ENCODE measurements at regions not wholly inside any gene's neighbourhood (a gene's known extent, or its start where the extent isn't known, plus 50 kb on each side); places are given as distances from the start of the nearest gene placed in this dataset.

- Histone ChIP-seq H3K4me3 (no peak overlapping the region), H3K4me1 (no peaks in the 10 kb centered on the region), H3K27me3 (no peaks in the 10 kb centered on the region), H3K36me3 (no peaks in the 10 kb centered on the region), H3K9me3 (no peaks in the 10 kb centered on the region), H3K27ac (no peak overlapping the region)
- in situ Hi-C loops (cut with MboI; ENCODE audit: low sequenced_read_pairs in 4 of 4): no loop called here
- ATAC-seq (no peak), DNase-seq (no peak)
- no peak for TF ChIP-seq CTCF (IDR thresholded peaks at IDR 0.05 in 4 of 5, conservative IDR thresholded peaks at IDR 0.05 in 1 of 5)
- no peak for TF ChIP-seq POLR2A (IDR thresholded peaks at IDR 0.05)
- intact Hi-C loops (cut with DNase I; ENCODE audit: low total_unique reads): no loop called here
These were observed 254.8 kb downstream of the HTR7 start for GRCh38 chr10:90602862-90603610.

GRCh38 chr10:90604636-90605035 is 253.2 kb downstream of the HTR7 start:
- Histone ChIP-seq H3K9me3 (no peaks in the 10 kb centered on the region), H3K27me3 (no peaks in the 10 kb centered on the region), H3K4me1 (no peaks in the 10 kb centered on the region), H3K36me3 (no peaks in the 10 kb centered on the region), H3K4me3 (no peak overlapping the region), H3K27ac (no peak overlapping the region)
- DNase-seq (no peak), ATAC-seq (no peak)
- intact Hi-C loops (cut with DNase I; ENCODE audit: low total_unique reads) (no loop called here), in situ Hi-C loops (cut with MboI; ENCODE audit: low sequenced_read_pairs in 4 of 4) (no loop called here)
- no peak for TF ChIP-seq CTCF (IDR thresholded peaks at IDR 0.05 in 4 of 5, conservative IDR thresholded peaks at IDR 0.05 in 1 of 5)
- TF ChIP-seq POLR2A (IDR thresholded peaks at IDR 0.05): no peak

- TF ChIP-seq CTCF (IDR thresholded peaks at IDR 0.05 in 4 of 5, conservative IDR thresholded peaks at IDR 0.05 in 1 of 5): no peak
- no peak for TF ChIP-seq POLR2A (IDR thresholded peaks at IDR 0.05)
- in situ Hi-C loops (cut with MboI; ENCODE audit: low sequenced_read_pairs in 4 of 4): no loop called here
- DNase-seq: no peak
- no peak for ATAC-seq
- intact Hi-C loops (cut with DNase I; ENCODE audit: low total_unique reads): no loop called here
- H3K27me3 ChIP-seq: no peaks in the 10 kb centered on the region
- no peaks in the 10 kb centered on the region for H3K9me3 ChIP-seq
- no peaks in the 10 kb centered on the region for H3K4me1 ChIP-seq
- H3K36me3 ChIP-seq: no peaks in the 10 kb centered on the region
- no peak overlapping the region for H3K4me3 ChIP-seq
- no peak overlapping the region for H3K27ac ChIP-seq
These were observed 252.3 kb downstream of the HTR7 start for GRCh38 chr10:90605506-90605905.

GRCh38 chr10:90612276-90612675 is 245.6 kb downstream of the HTR7 start:
- Histone ChIP-seq H3K9me3 (no peaks in the 10 kb centered on the region), H3K27me3 (no peaks in the 10 kb centered on the region), H3K27ac (no peak overlapping the region), H3K36me3 (no peaks in the 10 kb centered on the region), H3K4me3 (no peak overlapping the region), H3K4me1 (no peaks in the 10 kb centered on the region)
- in situ Hi-C loops (cut with MboI; ENCODE audit: low sequenced_read_pairs in 4 of 4) (no loop called here), intact Hi-C loops (cut with DNase I; ENCODE audit: low total_unique reads) (no loop called here)
- TF ChIP-seq CTCF (IDR thresholded peaks at IDR 0.05 in 4 of 5, conservative IDR thresholded peaks at IDR 0.05 in 1 of 5) (no peak), POLR2A (IDR thresholded peaks at IDR 0.05) (no peak)
- ATAC-seq (no peak), DNase-seq (no peak)

GRCh38 chr10:90614631-90615030 is 243.2 kb downstream of the HTR7 start:
- Histone ChIP-seq H3K27me3 (no peaks in the 10 kb centered on the region), H3K27ac (no peak overlapping the region), H3K4me3 (no peak overlapping the region), H3K9me3 (no peaks in the 10 kb centered on the region), H3K36me3 (no peaks in the 10 kb centered on the region), H3K4me1 (no peaks in the 10 kb centered on the region)
- no peak for TF ChIP-seq POLR2A (IDR thresholded peaks at IDR 0.05)
- intact Hi-C loops (cut with DNase I; ENCODE audit: low total_unique reads) (no loop called here), in situ Hi-C loops (cut with MboI; ENCODE audit: low sequenced_read_pairs in 4 of 4) (no loop called here)
- no peak for DNase-seq
- no peak for ATAC-seq

Data from gastrocnemius medialis (tissue), 4 donors.